ENCODE measurements at regions not wholly inside any gene's neighbourhood (a gene's known extent, or its start where the extent isn't known, plus 50 kb on each side); places are given as distances from the start of the nearest gene placed in this dataset.
"Not testable (repeated sequence)": the region's sequence is repeated elsewhere in the genome, so short reads cannot be mapped to it uniquely, and the experiment has no call there.

GRCh38 chr7:104264285-104264684 is 56.5 kb upstream of the ORC5 start:
- DNase-seq: peak; percentile 8

GRCh38 chr7:104267701-104268368 is 60.0 kb upstream of the ORC5 start:
- peak; percentile 9 for DNase-seq

- no peak for DNase-seq
Measured at GRCh38 chr7:104271948-104272347, 56.5 kb upstream of the LHFPL3 start.

- DNase-seq: peak; percentile 27
Measured at GRCh38 chr7:104272767-104273384, 55.5 kb upstream of the LHFPL3 start.

- peak; percentile 10 for DNase-seq
Measured at GRCh38 chr7:104275900-104276299, 52.5 kb upstream of the LHFPL3 start.

GRCh38 chr7:104276730-104277129 is 51.7 kb upstream of the LHFPL3 start:
- not testable (repeated sequence) for DNase-seq

All from suppressor macrophage treated with lipopolysaccharide for 4 hours (primary cell).